ENCODE measurements at regions not wholly inside any gene's neighbourhood (a gene's known extent, or its start where the extent isn't known, plus 50 kb on each side); places are given as distances from the start of the nearest gene placed in this dataset.

DNA sequence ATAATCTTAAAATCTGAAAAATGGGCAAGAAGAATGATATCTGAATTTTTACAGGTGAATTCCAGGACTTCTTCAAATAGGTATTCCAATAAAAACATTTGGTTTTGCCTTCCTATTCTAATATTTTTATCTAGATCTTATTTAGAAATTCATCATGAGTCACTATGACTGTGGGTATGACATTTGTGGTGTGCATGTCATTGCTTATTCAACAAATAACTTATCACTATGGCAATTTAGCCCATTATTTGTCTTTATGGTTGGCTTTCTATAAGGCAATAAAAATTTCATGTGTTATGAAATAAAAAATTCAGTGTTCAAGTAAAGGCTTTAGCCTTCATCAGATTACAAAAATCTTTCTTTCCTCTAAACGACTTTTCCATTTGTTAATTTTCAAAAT, 1139.6 kb upstream of the NUDT12 start:
- TF ChIP-seq, protein P1, sequence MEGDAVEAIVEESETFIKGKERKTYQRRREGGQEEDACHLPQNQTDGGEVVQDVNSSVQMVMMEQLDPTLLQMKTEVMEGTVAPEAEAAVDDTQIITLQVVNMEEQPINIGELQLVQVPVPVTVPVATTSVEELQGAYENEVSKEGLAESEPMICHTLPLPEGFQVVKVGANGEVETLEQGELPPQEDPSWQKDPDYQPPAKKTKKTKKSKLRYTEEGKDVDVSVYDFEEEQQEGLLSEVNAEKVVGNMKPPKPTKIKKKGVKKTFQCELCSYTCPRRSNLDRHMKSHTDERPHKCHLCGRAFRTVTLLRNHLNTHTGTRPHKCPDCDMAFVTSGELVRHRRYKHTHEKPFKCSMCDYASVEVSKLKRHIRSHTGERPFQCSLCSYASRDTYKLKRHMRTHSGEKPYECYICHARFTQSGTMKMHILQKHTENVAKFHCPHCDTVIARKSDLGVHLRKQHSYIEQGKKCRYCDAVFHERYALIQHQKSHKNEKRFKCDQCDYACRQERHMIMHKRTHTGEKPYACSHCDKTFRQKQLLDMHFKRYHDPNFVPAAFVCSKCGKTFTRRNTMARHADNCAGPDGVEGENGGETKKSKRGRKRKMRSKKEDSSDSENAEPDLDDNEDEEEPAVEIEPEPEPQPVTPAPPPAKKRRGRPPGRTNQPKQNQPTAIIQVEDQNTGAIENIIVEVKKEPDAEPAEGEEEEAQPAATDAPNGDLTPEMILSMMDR (IDR thresholded peaks at IDR 0.05): no peak
- no peak for TF ChIP-seq POLR2A (IDR thresholded peaks at IDR 0.05)
